Inferior parietal cortex (tissue), 1 donor: ENCODE measurements at regions not wholly inside any gene's neighbourhood (a gene's known extent, or its start where the extent isn't known, plus 50 kb on each side); places are given as distances from the start of the nearest gene placed in this dataset.
"Not testable (repeated sequence)": the region's sequence is repeated elsewhere in the genome, so short reads cannot be mapped to it uniquely, and the experiment has no call there.

Experiments
- DNase-seq: peaks from one replicate; pipeline ENCODE4 v3.0.0-alpha.2; 2016; ENCODE audit errors: extremely low spot score

- no peak for DNase-seq
Observed at GRCh38 chr13:81302125-81302524, 961.2 kb upstream of the SPRY2 start.

- no peak for DNase-seq
Observed at GRCh38 chr13:81295177-81295576, 954.3 kb upstream of the SPRY2 start.

GRCh38 chr13:81293594-81294164, 952.8 kb upstream of the SPRY2 start:
- DNase-seq = no peak

DNA sequence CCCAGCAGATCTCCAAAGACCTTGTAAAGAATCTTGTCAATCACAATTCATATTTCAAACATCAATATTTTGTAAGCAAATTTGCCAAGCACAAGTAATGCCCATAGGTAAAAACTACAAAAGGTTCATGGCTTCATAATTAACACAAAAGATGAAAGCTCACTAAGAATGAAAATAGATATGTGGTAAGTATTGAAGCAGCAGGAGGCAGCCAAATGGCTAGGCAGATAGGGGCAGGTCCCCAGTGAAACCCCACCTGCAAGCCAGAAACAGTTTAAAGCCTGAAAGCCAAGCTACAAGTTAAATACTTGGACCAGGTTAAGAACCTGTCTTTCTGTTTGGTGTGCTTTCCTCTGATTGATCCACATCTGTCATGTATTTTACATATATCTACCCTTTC, 942.6 kb upstream of the SPRY2 start:
- no peak for DNase-seq

DNA sequence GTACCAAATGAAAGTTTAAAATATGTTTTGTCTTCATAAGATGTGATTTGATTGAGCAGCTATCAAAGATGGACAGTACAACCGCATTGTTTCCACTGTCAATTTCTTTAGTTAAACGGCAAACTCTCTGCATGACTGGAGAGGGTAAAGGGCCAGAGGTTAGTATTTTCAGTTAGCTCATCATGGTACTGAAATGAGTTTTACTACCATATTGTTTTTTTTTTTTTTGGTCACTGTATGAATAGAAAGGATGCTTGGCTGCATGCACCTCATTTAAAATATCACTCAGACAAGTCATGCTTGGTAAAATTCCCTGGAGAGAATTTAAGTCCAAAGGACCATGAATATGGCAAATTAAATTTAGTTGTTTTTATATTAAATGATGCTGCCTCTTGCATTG, 942.1 kb upstream of the SPRY2 start:
- no peak for DNase-seq

- DNase-seq = no peak
Observed at GRCh38 chr13:81275666-81276258, 934.8 kb upstream of the SPRY2 start.

GRCh38 chr13:81247711-81248110, 906.8 kb upstream of the SPRY2 start:
- DNase-seq = no peak

DNA sequence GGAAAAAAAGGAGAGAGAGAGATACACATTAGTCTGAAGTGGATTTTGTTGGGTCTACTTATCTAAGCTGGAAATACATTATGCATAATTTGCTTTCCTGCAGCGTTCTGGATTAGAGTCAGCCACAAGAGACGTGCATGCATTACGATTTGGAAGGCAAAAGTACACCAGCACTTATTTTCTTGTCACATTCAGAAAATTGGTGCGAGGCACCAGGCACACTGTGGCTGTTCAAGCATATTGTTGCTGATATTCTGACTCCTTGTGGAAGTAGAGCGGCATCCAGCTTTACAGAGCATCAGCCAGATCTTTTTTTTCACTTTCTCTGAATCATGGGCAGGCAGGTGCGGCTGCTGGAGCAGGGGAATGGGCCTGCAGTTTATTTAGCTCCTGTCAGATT, 905.6 kb upstream of the SPRY2 start:
- no peak for DNase-seq

GRCh38 chr13:81244011-81244410, 903.1 kb upstream of the SPRY2 start:
- DNase-seq = no peak

GRCh38 chr13:81230386-81230785, 889.5 kb upstream of the SPRY2 start:
- DNase-seq = no peak

- DNase-seq = not testable (repeated sequence)
Observed at GRCh38 chr13:81226830-81227229, 885.9 kb upstream of the SPRY2 start.

DNA sequence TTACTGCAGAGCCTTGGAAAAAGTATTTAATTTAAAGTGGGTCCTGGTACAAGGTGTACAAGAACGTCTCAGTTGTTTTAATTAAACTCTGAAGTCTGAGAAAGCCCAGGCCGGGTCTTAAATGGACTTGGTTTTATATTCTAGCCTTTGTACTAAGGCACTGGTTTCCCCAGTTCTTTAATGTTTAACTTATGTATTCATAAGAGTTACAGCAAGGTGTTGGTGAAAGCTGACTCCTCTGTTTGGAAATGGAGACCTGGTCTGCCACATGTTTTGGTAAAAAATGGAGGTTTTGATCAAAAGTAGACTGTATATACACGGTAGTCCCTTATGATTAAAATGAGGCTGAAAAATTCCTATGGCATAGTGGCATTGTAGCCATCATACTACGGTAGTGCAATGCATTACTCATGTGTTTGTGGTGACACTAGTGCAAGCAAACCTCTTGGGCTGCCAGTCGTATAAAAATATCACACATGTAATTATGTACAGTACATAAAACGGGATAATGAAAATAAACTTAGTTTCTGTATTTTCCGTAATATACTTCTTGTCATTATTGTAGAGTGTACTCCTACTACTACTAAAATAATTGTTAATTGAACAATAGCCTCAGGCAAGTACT, 883.4 kb upstream of the SPRY2 start:
- DNase-seq = no peak

- DNase-seq = no peak
Observed at GRCh38 chr13:81223778-81224177, 882.9 kb upstream of the SPRY2 start.

DNA sequence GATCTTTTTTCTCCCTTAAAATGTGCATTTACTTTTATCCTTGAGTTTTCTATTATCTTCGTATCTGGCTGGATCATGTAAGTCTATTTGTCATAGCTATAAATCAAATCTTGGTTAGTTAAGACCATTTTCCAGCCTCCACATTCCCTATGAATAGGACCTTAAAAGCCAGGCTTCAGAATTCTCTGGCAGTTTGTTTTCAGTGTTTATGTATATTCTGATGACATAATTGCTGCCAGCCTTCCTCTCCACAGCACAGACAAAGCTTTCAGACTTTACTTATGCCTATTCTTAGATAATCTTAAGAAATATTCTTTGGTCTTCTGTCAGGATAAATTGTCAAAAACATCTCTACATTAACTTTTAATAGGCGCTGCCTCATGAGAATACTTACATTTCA, 870.8 kb upstream of the SPRY2 start:
- DNase-seq = no peak

DNA sequence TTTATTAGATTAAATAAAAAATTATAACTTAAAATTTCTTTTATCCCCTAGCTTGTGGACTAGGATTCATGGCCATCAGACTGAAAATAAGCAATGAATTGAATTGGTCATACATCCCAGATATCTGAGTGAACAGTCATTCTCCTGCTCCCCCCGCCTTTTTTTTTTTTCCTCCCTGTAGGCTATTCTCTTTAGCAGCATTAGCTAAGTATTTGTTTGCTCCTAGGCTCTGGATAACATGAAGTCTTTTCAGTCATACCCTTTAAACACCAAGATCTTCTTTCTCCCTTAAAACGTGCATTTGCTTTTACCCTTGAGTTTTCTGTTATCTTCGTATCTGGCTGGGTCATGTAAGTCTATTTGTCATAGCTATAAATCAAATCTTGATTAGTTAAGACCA, 866.7 kb upstream of the SPRY2 start:
- no peak for DNase-seq

- no peak for DNase-seq
Observed at GRCh38 chr13:81207231-81207630, 866.3 kb upstream of the SPRY2 start.

DNA sequence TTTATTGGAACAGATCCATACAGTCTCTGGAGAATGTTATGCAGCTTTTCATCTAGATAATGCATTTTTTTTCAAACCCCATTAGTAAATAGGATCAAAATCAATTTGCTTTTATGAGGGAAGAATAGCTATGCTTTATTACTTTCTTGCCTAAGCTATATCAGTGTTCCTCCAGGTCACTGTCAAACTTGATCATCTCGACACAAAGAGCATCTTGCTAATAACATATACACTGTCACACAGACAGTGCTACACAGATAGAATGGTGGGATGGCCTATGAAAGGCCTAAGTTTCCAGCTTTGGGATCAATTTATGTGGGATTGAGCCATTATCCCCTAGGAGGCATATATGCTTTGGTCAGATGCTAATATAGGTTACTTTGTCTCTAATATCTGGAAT, 862.9 kb upstream of the SPRY2 start:
- no peak for DNase-seq

DNA sequence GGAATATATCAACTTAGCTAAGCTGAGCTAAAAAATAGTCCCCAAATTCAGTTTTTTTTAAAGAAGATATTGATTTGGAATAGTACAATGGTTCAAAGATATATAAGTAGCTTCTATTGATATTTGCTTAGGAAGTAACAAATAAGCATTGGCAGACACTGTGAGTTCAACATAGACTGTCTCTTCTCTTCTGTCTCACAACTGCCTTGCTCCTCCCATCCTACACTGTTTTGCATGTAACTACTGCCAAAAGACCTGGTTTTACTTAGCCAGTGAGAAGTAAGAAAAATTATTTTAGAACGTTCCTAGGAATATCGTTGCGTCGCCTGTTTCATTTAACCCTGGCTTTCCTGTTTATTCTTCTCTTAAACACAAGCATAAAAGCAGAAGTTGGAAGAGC, 859.0 kb upstream of the SPRY2 start:
- no peak for DNase-seq

- DNase-seq = no peak
Observed at GRCh38 chr13:81197966-81198365, 857.0 kb upstream of the SPRY2 start.

- no peak for DNase-seq
Observed at GRCh38 chr13:81197483-81197882, 856.6 kb upstream of the SPRY2 start.

DNA sequence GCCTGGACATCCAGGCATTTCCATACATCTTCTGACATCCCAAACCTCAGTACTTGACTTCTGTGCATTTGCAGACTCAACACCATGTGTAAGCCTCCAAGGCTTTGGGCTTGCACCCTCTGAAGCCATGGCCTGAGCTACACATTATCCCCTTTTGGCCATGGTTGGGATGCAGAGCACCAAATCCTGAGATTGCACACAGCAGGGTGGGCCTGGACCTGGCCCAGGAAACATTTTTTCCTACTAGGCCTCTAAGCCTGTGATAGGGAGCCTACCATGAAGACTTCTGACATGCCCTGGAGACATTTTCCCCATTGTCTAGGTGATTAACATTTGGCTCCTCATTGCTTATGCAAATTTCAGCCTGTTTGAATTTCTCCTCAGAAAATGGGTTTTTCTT, 853.4 kb upstream of the SPRY2 start:
- DNase-seq = no peak

GRCh38 chr13:81184556-81185265, 843.8 kb upstream of the SPRY2 start:
- no peak for DNase-seq

DNA sequence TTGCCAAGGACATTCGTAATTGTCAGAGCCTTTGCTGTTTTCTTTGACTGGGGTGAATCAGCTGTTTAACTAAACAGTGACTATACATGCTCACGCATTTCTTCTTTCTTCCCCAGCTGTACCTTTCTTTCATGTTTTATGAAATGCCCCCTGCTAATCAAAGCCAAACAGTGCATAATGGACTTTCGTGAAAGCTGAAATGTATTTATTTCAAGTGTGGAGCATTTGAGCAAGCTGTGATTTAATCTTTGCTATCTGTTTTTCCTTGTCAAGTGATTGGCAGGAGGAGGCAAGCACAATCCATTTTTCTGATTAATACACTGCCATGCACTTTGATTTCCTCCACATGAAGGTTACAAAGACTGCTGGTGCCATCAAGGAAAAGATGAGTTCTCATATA, 831.7 kb upstream of the SPRY2 start:
- no peak for DNase-seq
